ENCODE measurements at regions not wholly inside any gene's neighbourhood (a gene's known extent, or its start where the extent isn't known, plus 50 kb on each side); places are given as distances from the start of the nearest gene placed in this dataset.

DNA sequence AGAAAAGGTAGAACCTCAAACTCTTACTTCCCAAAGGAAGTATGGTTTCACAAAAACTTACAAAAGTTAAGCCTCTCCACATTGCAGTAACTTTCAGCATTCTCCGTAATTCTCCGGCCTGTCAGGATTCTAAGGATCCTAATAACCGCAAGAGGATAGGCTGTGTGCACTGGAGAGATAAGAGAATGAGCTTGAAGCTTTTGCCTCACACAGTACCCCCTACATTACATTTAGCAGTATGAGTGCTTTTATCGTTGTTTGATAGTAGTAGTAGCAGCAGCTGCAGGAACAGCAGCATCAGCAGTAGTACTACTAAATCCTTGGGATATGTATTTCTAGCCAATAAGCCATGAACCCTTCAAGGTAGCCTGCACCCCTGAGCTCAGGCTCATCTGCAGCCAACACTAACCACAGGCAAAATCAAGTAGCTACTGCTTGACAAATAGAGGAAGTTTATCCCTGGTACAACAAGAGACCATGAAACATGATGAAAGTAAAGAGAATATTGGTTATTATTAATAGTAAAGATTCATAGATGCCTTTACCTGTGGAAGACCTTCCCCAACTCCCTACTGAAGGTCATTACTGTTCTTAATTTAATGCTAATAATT is 222.6 kb upstream of the CNTNAP2 start (continued):
- TF ChIP-seq, protein P1, sequence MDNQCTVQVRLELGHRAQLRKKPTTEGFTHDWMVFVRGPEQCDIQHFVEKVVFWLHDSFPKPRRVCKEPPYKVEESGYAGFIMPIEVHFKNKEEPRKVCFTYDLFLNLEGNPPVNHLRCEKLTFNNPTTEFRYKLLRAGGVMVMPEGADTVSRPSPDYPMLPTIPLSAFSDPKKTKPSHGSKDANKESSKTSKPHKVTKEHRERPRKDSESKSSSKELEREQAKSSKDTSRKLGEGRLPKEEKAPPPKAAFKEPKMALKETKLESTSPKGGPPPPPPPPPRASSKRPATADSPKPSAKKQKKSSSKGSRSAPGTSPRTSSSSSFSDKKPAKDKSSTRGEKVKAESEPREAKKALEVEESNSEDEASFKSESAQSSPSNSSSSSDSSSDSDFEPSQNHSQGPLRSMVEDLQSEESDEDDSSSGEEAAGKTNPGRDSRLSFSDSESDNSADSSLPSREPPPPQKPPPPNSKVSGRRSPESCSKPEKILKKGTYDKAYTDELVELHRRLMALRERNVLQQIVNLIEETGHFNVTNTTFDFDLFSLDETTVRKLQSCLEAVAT (IDR thresholded peaks at IDR 0.05), result peak in 1 of 2 experiments; percentile 92; a peak in 2 of 4 replicates
- TF ChIP-seq NR2F6 (CRISPR knock-in tag; IDR thresholded peaks at IDR 0.05) (0 out of 2 replicates have a peak, but pooled peaks have one; percentile 19), EP400 (IDR thresholded peaks at IDR 0.05) (no peak), TEAD4 (IDR thresholded peaks at IDR 0.05; ENCODE audit: low read length) (peak; percentile 94), TEAD4 (CRISPR knock-in tag; IDR thresholded peaks at IDR 0.05; ENCODE audit: borderline replicate concordance) (no peak), ARID2 (IDR thresholded peaks at IDR 0.05) (no peak), ZNF699 (CRISPR knock-in tag; IDR thresholded peaks at IDR 0.05; ENCODE audit: insufficient replicate concordance) (no peak), BCOR (IDR thresholded peaks at IDR 0.05) (peak; percentile 52; the same call in 1 of the 2 replicates), SREBF2 (CRISPR knock-in tag; IDR thresholded peaks at IDR 0.05) (no peak), HDAC2 (IDR thresholded peaks at IDR 0.05) (peak; percentile 69), CXXC5 (CRISPR knock-in tag; IDR thresholded peaks at IDR 0.05) (peak; percentile 58), NFE2 (IDR thresholded peaks at IDR 0.05; ENCODE audit: low read depth) (0 out of 2 replicates have a peak, but pooled peaks have one; percentile 30), CBX5 (IDR thresholded peaks at IDR 0.05; ENCODE audit: borderline replicate concordance, low read depth) (peak; percentile 38; the same call in 1 of the 2 replicates), SMARCC2 (IDR thresholded peaks at IDR 0.05; ENCODE audit: low read depth) (peak; percentile 77), ATF1 (CRISPR knock-in tag; IDR thresholded peaks at IDR 0.05) (no peak), ATF1 (tag; IDR thresholded peaks at IDR 0.05) (peak; percentile 30; the same call in 1 of the 2 replicates), ZNF445 (CRISPR knock-in tag; IDR thresholded peaks at IDR 0.05; ENCODE audit: low read depth) (peak; percentile 95), POLR2AphosphoS5 (IDR thresholded peaks at IDR 0.05; ENCODE audit: control insufficient read depth, insufficient read depth, low read depth, low read length) (peak; percentile 59; the same call in 1 of the 2 replicates), TSC22D4 (tag; IDR thresholded peaks at IDR 0.05) (no peak), ZNF23 (CRISPR knock-in tag; IDR thresholded peaks at IDR 0.05) (no peak), ZNF175 (CRISPR knock-in tag; IDR thresholded peaks at IDR 0.05; ENCODE audit: low read depth) (peak; percentile 74; the same call in 1 of the 2 replicates), ARID1B (IDR thresholded peaks at IDR 0.05) (peak; percentile 96), SMARCA4 (IDR thresholded peaks at IDR 0.05) (peak; percentile 94)
- TF ChIP-seq, protein P2, sequence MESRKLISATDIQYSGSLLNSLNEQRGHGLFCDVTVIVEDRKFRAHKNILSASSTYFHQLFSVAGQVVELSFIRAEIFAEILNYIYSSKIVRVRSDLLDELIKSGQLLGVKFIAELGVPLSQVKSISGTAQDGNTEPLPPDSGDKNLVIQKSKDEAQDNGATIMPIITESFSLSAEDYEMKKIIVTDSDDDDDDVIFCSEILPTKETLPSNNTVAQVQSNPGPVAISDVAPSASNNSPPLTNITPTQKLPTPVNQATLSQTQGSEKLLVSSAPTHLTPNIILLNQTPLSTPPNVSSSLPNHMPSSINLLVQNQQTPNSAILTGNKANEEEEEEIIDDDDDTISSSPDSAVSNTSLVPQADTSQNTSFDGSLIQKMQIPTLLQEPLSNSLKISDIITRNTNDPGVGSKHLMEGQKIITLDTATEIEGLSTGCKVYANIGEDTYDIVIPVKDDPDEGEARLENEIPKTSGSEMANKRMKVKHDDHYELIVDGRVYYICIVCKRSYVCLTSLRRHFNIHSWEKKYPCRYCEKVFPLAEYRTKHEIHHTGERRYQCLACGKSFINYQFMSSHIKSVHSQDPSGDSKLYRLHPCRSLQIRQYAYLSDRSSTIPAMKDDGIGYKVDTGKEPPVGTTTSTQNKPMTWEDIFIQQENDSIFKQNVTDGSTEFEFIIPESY (CRISPR knock-in tag; IDR thresholded peaks at IDR 0.05), result peak; percentile 71; the same call in 1 of the 2 replicates
- TF ChIP-seq, protein P3, sequence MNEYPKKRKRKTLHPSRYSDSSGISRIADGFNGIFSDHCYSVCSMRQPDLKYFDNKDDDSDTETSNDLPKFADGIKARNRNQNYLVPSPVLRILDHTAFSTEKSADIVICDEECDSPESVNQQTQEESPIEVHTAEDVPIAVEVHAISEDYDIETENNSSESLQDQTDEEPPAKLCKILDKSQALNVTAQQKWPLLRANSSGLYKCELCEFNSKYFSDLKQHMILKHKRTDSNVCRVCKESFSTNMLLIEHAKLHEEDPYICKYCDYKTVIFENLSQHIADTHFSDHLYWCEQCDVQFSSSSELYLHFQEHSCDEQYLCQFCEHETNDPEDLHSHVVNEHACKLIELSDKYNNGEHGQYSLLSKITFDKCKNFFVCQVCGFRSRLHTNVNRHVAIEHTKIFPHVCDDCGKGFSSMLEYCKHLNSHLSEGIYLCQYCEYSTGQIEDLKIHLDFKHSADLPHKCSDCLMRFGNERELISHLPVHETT (CRISPR knock-in tag; conservative IDR thresholded peaks at IDR 0.05 in 1 of 2, IDR thresholded peaks at IDR 0.05 in 1 of 2), result no peak
- TF ChIP-seq, protein P4, sequence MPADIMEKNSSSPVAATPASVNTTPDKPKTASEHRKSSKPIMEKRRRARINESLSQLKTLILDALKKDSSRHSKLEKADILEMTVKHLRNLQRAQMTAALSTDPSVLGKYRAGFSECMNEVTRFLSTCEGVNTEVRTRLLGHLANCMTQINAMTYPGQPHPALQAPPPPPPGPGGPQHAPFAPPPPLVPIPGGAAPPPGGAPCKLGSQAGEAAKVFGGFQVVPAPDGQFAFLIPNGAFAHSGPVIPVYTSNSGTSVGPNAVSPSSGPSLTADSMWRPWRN (IDR thresholded peaks at IDR 0.05; ENCODE audit: low read depth), result peak; percentile 71

Data from K562 (cell line).